NCI-H446 treated with DMSO at 0.1 percent for 48 hours (cell line): ENCODE measurements at regions not wholly inside any gene's neighbourhood (a gene's known extent, or its start where the extent isn't known, plus 50 kb on each side); places are given as distances from the start of the nearest gene placed in this dataset.

ENCODE experiments used
- DNase-seq: peaks from one replicate; lab custom pipeline; 2025; lab: John Stamatoyannopoulos, UW

DNA sequence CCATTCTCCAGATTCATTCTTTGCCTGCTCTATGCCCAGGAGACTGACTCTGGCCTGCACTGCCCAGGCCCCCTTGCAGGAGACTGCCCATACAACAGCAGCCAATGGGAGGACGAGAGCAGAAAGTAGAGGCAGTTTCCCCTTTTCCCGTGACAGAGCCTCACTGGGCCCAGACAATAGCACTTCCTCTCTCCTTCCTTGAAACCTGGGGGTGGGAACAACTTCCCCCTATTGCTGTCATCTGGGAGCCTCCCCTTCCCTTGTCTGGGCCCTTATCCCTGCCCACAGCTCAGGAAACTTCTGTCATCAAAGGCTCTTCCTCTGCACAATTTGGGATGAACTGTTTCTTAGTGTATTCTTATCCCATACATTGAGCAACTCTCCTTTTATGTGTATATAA is 60.8 kb upstream of the KCNJ15 start:
- DNase-seq = no peak

DNA sequence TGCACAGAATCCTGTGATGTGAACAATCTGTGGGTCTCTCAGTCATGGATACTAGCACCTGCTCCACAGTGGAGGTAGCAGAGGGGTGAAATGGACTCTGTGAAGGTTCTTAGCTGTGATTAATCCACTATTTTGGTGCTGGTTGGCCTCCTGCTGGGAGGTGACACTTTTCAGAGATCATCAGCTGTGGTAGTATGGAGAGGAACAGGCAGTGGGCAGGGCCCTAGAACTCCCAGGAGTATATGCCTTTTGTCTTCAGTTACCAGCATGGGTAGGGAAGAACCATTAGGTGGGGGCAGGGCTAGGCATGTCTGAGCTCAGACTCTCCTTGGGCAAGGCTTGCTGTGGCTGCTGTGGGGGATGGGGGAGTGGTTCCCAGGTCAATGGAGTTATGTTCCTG is 54.0 kb upstream of the KCNJ15 start:
- no peak for DNase-seq

DNA sequence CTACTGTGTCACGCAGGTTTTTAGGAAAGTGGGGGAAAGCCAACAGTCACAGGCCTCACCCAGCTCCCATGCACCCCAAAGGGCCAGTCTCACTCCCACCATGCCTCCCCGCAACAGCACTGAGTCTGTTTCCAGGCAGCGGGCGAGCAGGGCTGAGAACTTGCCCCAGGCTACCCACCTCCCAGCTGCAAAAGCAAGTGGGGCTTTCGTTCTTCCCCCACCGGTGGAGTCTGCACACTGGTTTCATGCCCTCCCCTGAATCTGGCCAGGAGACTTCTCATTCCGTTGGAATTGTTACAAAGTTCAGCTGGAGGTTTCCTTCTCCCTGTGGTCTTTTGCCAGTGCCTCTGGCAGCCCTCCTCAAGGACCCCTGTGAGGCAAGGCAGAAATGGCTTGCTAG is 53.6 kb upstream of the KCNJ15 start:
- DNase-seq = no peak

DNA sequence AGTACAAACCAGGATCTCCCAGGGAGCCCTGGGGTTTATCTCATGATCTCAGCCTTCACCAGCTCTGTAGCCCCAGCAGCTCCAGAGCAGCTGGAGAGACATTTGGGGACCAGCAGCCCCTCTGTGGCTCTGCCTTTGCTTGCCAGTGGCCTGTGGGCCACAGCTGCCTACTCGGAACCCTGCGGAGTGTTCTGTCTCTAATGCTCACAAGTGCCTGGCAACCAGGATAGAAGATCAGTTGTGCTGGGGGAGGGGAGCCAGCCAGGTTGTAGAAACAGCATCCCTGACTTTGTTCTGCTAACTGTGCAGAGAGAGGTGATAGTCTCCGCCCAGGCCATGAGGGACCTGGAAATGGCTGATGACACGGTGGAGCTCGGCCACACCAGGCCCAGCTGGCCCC is 50.9 kb upstream of the KCNJ15 start:
- no peak for DNase-seq

DNA sequence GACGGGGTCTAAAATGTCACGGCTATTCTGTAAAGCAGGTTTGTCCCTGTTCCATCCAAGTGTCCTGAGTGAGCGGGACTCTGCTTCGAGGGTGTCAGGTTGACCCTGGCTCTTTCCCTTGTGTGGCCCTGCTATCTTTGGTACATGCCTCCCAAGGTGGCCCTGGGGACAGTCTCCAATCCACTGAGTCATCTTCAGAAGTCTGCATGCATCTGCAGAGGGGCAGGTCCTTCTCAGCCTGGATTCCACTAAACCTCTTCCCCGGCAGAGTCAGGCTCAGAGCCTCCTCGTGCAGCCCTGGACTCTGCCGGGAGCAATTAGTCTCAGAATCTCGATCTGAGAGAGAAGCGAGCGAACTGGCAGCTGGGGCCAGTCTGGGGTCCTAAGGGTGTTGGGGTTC is 50.1 kb upstream of the KCNJ15 start:
- no peak for DNase-seq
